ENCODE measurements at regions not wholly inside any gene's neighbourhood (a gene's known extent, or its start where the extent isn't known, plus 50 kb on each side); places are given as distances from the start of the nearest gene placed in this dataset.

- no peak for DNase-seq (ENCODE audit: extremely low read depth, low read depth, low spot score)
Observed at GRCh38 chr6:92184933-92185332, 1234.4 kb downstream of the EPHA7 start.

- no peak for DNase-seq (ENCODE audit: extremely low read depth, low read depth, low spot score)
Observed at GRCh38 chr6:92181347-92181746, 1238.0 kb downstream of the EPHA7 start.

- DNase-seq (ENCODE audit: extremely low read depth, low read depth, low spot score) = no peak
Observed at GRCh38 chr6:92180090-92180489, 1239.3 kb downstream of the EPHA7 start.

- no peak for DNase-seq (ENCODE audit: extremely low read depth, low read depth, low spot score)
Observed at GRCh38 chr6:92176666-92177065, 1242.7 kb downstream of the EPHA7 start.

- no peak for DNase-seq (ENCODE audit: extremely low read depth, low read depth, low spot score)
Observed at GRCh38 chr6:92174398-92175073, 1244.8 kb downstream of the EPHA7 start.

- no peak for DNase-seq (ENCODE audit: extremely low read depth, low read depth, low spot score)
Observed at GRCh38 chr6:92169506-92169905, 1249.9 kb downstream of the EPHA7 start.

GRCh38 chr6:92166666-92167065 is 1252.7 kb downstream of the EPHA7 start:
- no peak for DNase-seq (ENCODE audit: extremely low read depth, low read depth, low spot score)

- DNase-seq (ENCODE audit: extremely low read depth, low read depth, low spot score) = no peak
Observed at GRCh38 chr6:92161953-92162352, 1257.4 kb downstream of the EPHA7 start.

GRCh38 chr6:92160226-92160625 is 1259.1 kb downstream of the EPHA7 start:
- DNase-seq (ENCODE audit: extremely low read depth, low read depth, low spot score) = no peak

GRCh38 chr6:92159046-92159445 is 1260.3 kb downstream of the EPHA7 start:
- no peak for DNase-seq (ENCODE audit: extremely low read depth, low read depth, low spot score)

- DNase-seq (ENCODE audit: extremely low read depth, low read depth, low spot score) = no peak
Observed at GRCh38 chr6:92150553-92150952, 1268.8 kb downstream of the EPHA7 start.

- no peak for DNase-seq (ENCODE audit: extremely low read depth, low read depth, low spot score)
Observed at GRCh38 chr6:92147246-92147645, 1272.1 kb downstream of the EPHA7 start.

GRCh38 chr6:92139601-92140000 is 1279.8 kb downstream of the EPHA7 start:
- no peak for DNase-seq (ENCODE audit: extremely low read depth, low read depth, low spot score)

GRCh38 chr6:92132957-92133356 is 1286.4 kb downstream of the EPHA7 start:
- DNase-seq (ENCODE audit: extremely low read depth, low read depth, low spot score) = no peak

GRCh38 chr6:92132457-92132856 is 1286.9 kb downstream of the EPHA7 start:
- no peak for DNase-seq (ENCODE audit: extremely low read depth, low read depth, low spot score)

- no peak for DNase-seq (ENCODE audit: extremely low read depth, low read depth, low spot score)
Observed at GRCh38 chr6:92130944-92131343, 1288.4 kb downstream of the EPHA7 start.

GRCh38 chr6:92126983-92127382 is 1292.4 kb downstream of the EPHA7 start:
- no peak for DNase-seq (ENCODE audit: extremely low read depth, low read depth, low spot score)

- DNase-seq (ENCODE audit: extremely low read depth, low read depth, low spot score) = no peak
Observed at GRCh38 chr6:92126088-92126487, 1293.3 kb downstream of the EPHA7 start.

GRCh38 chr6:92125681-92126080 is 1293.7 kb downstream of the EPHA7 start:
- DNase-seq (ENCODE audit: extremely low read depth, low read depth, low spot score) = no peak

- no peak for DNase-seq (ENCODE audit: extremely low read depth, low read depth, low spot score)
Observed at GRCh38 chr6:92124200-92124651, 1295.1 kb downstream of the EPHA7 start.

GRCh38 chr6:92122746-92123145 is 1296.6 kb downstream of the EPHA7 start:
- no peak for DNase-seq (ENCODE audit: extremely low read depth, low read depth, low spot score)

- no peak for DNase-seq (ENCODE audit: extremely low read depth, low read depth, low spot score)
Observed at GRCh38 chr6:92121228-92121627, 1298.1 kb downstream of the EPHA7 start.

GRCh38 chr6:92117800-92118199 is 1301.6 kb downstream of the EPHA7 start:
- DNase-seq (ENCODE audit: extremely low read depth, low read depth, low spot score) = no peak
